CD14-positive monocyte (primary cell): ENCODE measurements at regions not wholly inside any gene's neighbourhood (a gene's known extent, or its start where the extent isn't known, plus 50 kb on each side); places are given as distances from the start of the nearest gene placed in this dataset.

ENCODE experiments used
- DNase-seq, 3 donors: peaks; one replicate each; pipeline ENCODE4 v3.0.0-alpha.2; 2011 to 2022
- H2AFZ ChIP-seq: 2 replicates; pipeline ENCODE4 v1.6.0; 2012; ENCODE audit warnings: mild to moderate bottlenecking, low read depth, low read length, inconsistent platforms; ENCODE audit not compliant: insufficient read depth, poor library complexity, severe bottlenecking
- H3K27ac ChIP-seq, 2 donors: 1 replicate in 1 of 2; 2 replicates in 1 of 2; pipeline ENCODE4 v1.5.1; 2012 to 2013; ENCODE audit warnings: low read length in 2 of 2, control low read depth in 1 of 2, inconsistent platforms in 1 of 2, low read depth in 1 of 2, mild to moderate bottlenecking in 1 of 2
- H3K27me3 ChIP-seq, 2 donors: one replicate each; pipeline versions ENCODE4 v1.6.0 to v1.6.1; 2011 to 2013; ENCODE audit warnings: low read length in 2 of 2; ENCODE audit not compliant: control insufficient read depth in 2 of 2, insufficient read depth in 2 of 2
- H3K36me3 ChIP-seq, 2 donors: replicated peaks in 1 of 2; 1 replicate in 1 of 2; 2 replicates in 1 of 2; pipeline versions ENCODE4 v1.5.1 to v1.6.1; 2012 to 2013; ENCODE audit warnings: low read length in 2 of 2, control low read depth in 1 of 2, inconsistent platforms in 1 of 2, mild to moderate bottlenecking in 1 of 2; ENCODE audit not compliant: insufficient read depth in 2 of 2, control insufficient read depth in 1 of 2
- H3K4me1 ChIP-seq, 2 donors: 1 replicate in 1 of 2; 2 replicates in 1 of 2; pipeline versions ENCODE4 v1.5.1 to v1.6.1; 2012 to 2013; ENCODE audit warnings: low read length in 2 of 2, control low read depth in 1 of 2, inconsistent platforms in 1 of 2, mild to moderate bottlenecking in 1 of 2, moderate library complexity in 1 of 2; ENCODE audit not compliant: insufficient read depth in 2 of 2, control insufficient read depth in 1 of 2
- H3K4me2 ChIP-seq: replicated peaks from 2 replicates; pipeline ENCODE3; 2012; ENCODE audit warnings: low read length, moderate library complexity, mild to moderate bottlenecking; ENCODE audit not compliant: poor library complexity, severe bottlenecking; ENCODE audit errors: extremely low read depth
- H3K4me3 ChIP-seq, 3 experiments: fragments of 200-600 bp in 1 of 3; sonication (generic) in 1 of 3; replicated peaks in 1 of 3; 1 replicate in 2 of 3; 2 replicates in 1 of 3; pipeline ENCODE4 v1.5.1; 2011 to 2013; ENCODE audit warnings: low read length in 3 of 3, mild to moderate bottlenecking in 3 of 3, control low read depth in 2 of 3, low read depth in 2 of 3, inconsistent platforms in 1 of 3, moderate library complexity in 1 of 3
- H3K79me2 ChIP-seq: 2 replicates; pipeline ENCODE4 v1.6.0; 2012; ENCODE audit warnings: mild to moderate bottlenecking, control low read depth, inconsistent platforms, low read length, moderate library complexity; ENCODE audit not compliant: insufficient read depth
- H3K9ac ChIP-seq: 2 replicates; pipeline ENCODE4 v1.6.0; 2017; ENCODE audit warnings: low read length, mild to moderate bottlenecking; ENCODE audit not compliant: insufficient read depth, poor library complexity, severe bottlenecking
- H3K9me3 ChIP-seq, 2 donors: replicated peaks in 1 of 2; 1 replicate in 1 of 2; 2 replicates in 1 of 2; pipeline versions ENCODE4 v1.5.1 to v1.6.1; 2012 to 2013; ENCODE audit warnings: low read length in 2 of 2, control low read depth in 1 of 2; ENCODE audit not compliant: control insufficient read depth in 1 of 2, insufficient read depth in 1 of 2
- H4K20me1 ChIP-seq: 2 replicates; pipeline ENCODE4 v1.6.0; 2012; ENCODE audit warnings: mild to moderate bottlenecking, low read length, control low read depth, moderate library complexity; ENCODE audit not compliant: insufficient read depth
- H3K27ac Mint-ChIP-seq, 7 donors: one replicate each; pipeline ENCODE4 v1.8.0; 2020; ENCODE audit warnings: mild to moderate bottlenecking in 7 of 7, mixed read lengths in 7 of 7, moderate library complexity in 6 of 7, inconsistent platforms in 2 of 7
- H3K27me3 Mint-ChIP-seq, 3 donors: one replicate each; pipeline ENCODE4 v1.8.0; 2021 to 2022; ENCODE audit warnings: low read depth in 3 of 3, mild to moderate bottlenecking in 3 of 3, mixed read lengths in 3 of 3, moderate library complexity in 3 of 3, inconsistent platforms in 1 of 3
- H3K36me3 Mint-ChIP-seq, 2 donors: one replicate each; pipeline ENCODE4 v1.8.0; 2020; ENCODE audit warnings: mixed read lengths in 2 of 2, inconsistent platforms in 1 of 2, mild to moderate bottlenecking in 1 of 2
- H3K4me1 Mint-ChIP-seq: one replicate; pipeline ENCODE4 v1.8.0; 2020; ENCODE audit warnings: mild to moderate bottlenecking, mixed read lengths
- H3K4me3 Mint-ChIP-seq, 2 donors: one replicate each; pipeline ENCODE4 v1.8.0; 2020; ENCODE audit warnings: mild to moderate bottlenecking in 2 of 2, mixed read lengths in 2 of 2, moderate library complexity in 1 of 2
- H3K9me3 Mint-ChIP-seq, 7 donors: one replicate each; pipeline ENCODE4 v1.8.0; 2020 to 2022; ENCODE audit warnings: mixed read lengths in 7 of 7, mild to moderate bottlenecking in 6 of 7, moderate library complexity in 6 of 7, inconsistent platforms in 2 of 7
- CTCF ChIP-seq: fragments of 200-600 bp; IDR thresholded peaks from one replicate; pipeline ENCODE4 v1.8.0; 2022; ENCODE audit warnings: antibody characterized with exemption, mild to moderate bottlenecking
- WGBS: methylation state at CpG from one replicate; pipeline ENCODE4 v1.1.5; 2013; ENCODE audit warnings: missing lambda C conversion rate; ENCODE audit not compliant: insufficient coverage; 5-methylcytosine and 5-hydroxymethylcytosine counted together
- intact Hi-C, 2 donors: fragments of 100-400 bp; cut with micrococcal nuclease; formaldehyde crosslinking; loops; one replicate each; pipeline versions ENCODE4 v1.15.0 to v1.15.1; 2023

GRCh38 chr10:130770018-130770630, 541.4 kb downstream of the TCERG1L start:
- Histone ChIP-seq H2AFZ (no peak overlapping the region), H3K4me1 (no peaks in the 10 kb centered on the region), H3K4me3 (no peak overlapping the region), H4K20me1 (no peaks in the 10 kb centered on the region), H3K27me3 (no peaks in the 10 kb centered on the region), H3K36me3 (no peaks in the 10 kb centered on the region), H3K9me3 (peaks cover 20 to 40% of the 10 kb centered on the region in 2 donors), H3K4me2 (no peak overlapping the region), H3K27ac (no peak overlapping the region), H3K79me2 (no peaks in the 10 kb centered on the region), H3K9ac (no peak overlapping the region)
- Mint-ChIP-seq H3K4me1 (no peaks in the 10 kb centered on the region), H3K36me3 (no peaks in the 10 kb centered on the region), H3K27ac (no peak overlapping the region), H3K27me3 (peaks cover 0 to 15% (median 10%) of the 10 kb centered on the region in 3 donors), H3K4me3 (no peak overlapping the region), H3K9me3 (peaks cover 21 to 37% (median 32%) of the 10 kb centered on the region in 7 donors)
- TF ChIP-seq CTCF, result no peak
- intact Hi-C loops, result no loop called here
- 88% methylated on average over 11 of the region's 13 CpGs for WGBS
- DNase-seq, result no peak

GRCh38 chr10:130771491-130771946, 540.0 kb downstream of the TCERG1L start:
- H3K79me2 ChIP-seq, result no peaks in the 10 kb centered on the region
- no peak overlapping the region for H2AFZ ChIP-seq
- no peak overlapping the region for H3K27ac ChIP-seq
- H3K27me3 Mint-ChIP-seq, result peaks cover 0 to 15% (median 10%) of the 10 kb centered on the region in 3 donors
- H3K27me3 ChIP-seq, result no peaks in the 10 kb centered on the region
- no peak overlapping the region for H3K4me2 ChIP-seq
- intact Hi-C loops, result no loop called here
- no peaks in the 10 kb centered on the region for H3K36me3 ChIP-seq
- TF ChIP-seq CTCF, result no peak
- H3K27ac Mint-ChIP-seq, result no peak overlapping the region
- H3K9me3 ChIP-seq, result peaks cover 20 to 29% of the 10 kb centered on the region in 2 donors
- H3K9ac ChIP-seq, result no peak overlapping the region
- no peaks in the 10 kb centered on the region for H3K4me1 Mint-ChIP-seq
- H4K20me1 ChIP-seq, result no peaks in the 10 kb centered on the region
- H3K4me3 ChIP-seq, result no peak overlapping the region
- WGBS, result 77% methylated on average over 5 of the region's 13 CpGs
- no peak for DNase-seq
- peaks cover 16 to 30% (median 27%) of the 10 kb centered on the region in 7 donors for H3K9me3 Mint-ChIP-seq
- H3K36me3 Mint-ChIP-seq, result no peaks in the 10 kb centered on the region
- no peak overlapping the region for H3K4me3 Mint-ChIP-seq
- no peaks in the 10 kb centered on the region for H3K4me1 ChIP-seq
